ENCODE measurements at regions not wholly inside any gene's neighbourhood (a gene's known extent, or its start where the extent isn't known, plus 50 kb on each side); places are given as distances from the start of the nearest gene placed in this dataset.

- no peaks in the 10 kb centered on the region for H3K4me1 ChIP-seq (ENCODE audit: control insufficient read depth, insufficient read depth, low read length)
- no peak overlapping the region for H3K4me3 ChIP-seq (ENCODE audit: low read length)
- H3K27me3 ChIP-seq (ENCODE audit: control insufficient read depth, insufficient read depth, low read length): peaks cover 7% of the 10 kb centered on the region
- no peaks in the 10 kb centered on the region for H3K9me3 ChIP-seq (ENCODE audit: control insufficient read depth, low read length)
- H3K36me3 ChIP-seq (ENCODE audit: control insufficient read depth, insufficient read depth, low read length): no peaks in the 10 kb centered on the region
- no peak overlapping the region for H3K9ac ChIP-seq (ENCODE audit: low read length)
Observed at GRCh38 chr10:29962166-29962850, 97.1 kb downstream of the JCAD start.

GRCh38 chr10:29961351-29961750 lies 98.0 kb downstream of the JCAD start:
- H3K27me3 ChIP-seq (ENCODE audit: control insufficient read depth, insufficient read depth, low read length): peaks cover 7% of the 10 kb centered on the region
- H3K4me3 ChIP-seq (ENCODE audit: low read length): no peak overlapping the region
- H3K36me3 ChIP-seq (ENCODE audit: control insufficient read depth, insufficient read depth, low read length): no peaks in the 10 kb centered on the region
- H3K9me3 ChIP-seq (ENCODE audit: control insufficient read depth, low read length): no peaks in the 10 kb centered on the region
- H3K4me1 ChIP-seq (ENCODE audit: control insufficient read depth, insufficient read depth, low read length): no peaks in the 10 kb centered on the region
- H3K9ac ChIP-seq (ENCODE audit: low read length): no peak overlapping the region

- Histone ChIP-seq H3K9me3 (ENCODE audit: control insufficient read depth, low read length) (no peaks in the 10 kb centered on the region), H3K36me3 (ENCODE audit: control insufficient read depth, insufficient read depth, low read length) (no peaks in the 10 kb centered on the region), H3K4me3 (ENCODE audit: low read length) (no peak overlapping the region), H3K9ac (ENCODE audit: low read length) (no peak overlapping the region), H3K4me1 (ENCODE audit: control insufficient read depth, insufficient read depth, low read length) (no peaks in the 10 kb centered on the region), H3K27me3 (ENCODE audit: control insufficient read depth, insufficient read depth, low read length) (peaks cover 7% of the 10 kb centered on the region)
Observed at GRCh38 chr10:29960261-29960660, 99.1 kb downstream of the JCAD start.

- H3K9me3 ChIP-seq (ENCODE audit: control insufficient read depth, low read length): no peaks in the 10 kb centered on the region
- peaks cover 7% of the 10 kb centered on the region for H3K27me3 ChIP-seq (ENCODE audit: control insufficient read depth, insufficient read depth, low read length)
Observed at GRCh38 chr10:29959586-29959985, 99.8 kb downstream of the JCAD start.

GRCh38 chr10:29958440-29958839 lies 100.9 kb downstream of the JCAD start:
- H3K4me1 ChIP-seq (ENCODE audit: control insufficient read depth, insufficient read depth, low read length): no peaks in the 10 kb centered on the region
- no peak overlapping the region for H3K9ac ChIP-seq (ENCODE audit: low read length)
- peaks cover 7% of the 10 kb centered on the region for H3K27me3 ChIP-seq (ENCODE audit: control insufficient read depth, insufficient read depth, low read length)
- no peak overlapping the region for H3K4me3 ChIP-seq (ENCODE audit: low read length)
- H3K36me3 ChIP-seq (ENCODE audit: control insufficient read depth, insufficient read depth, low read length): no peaks in the 10 kb centered on the region
- H3K9me3 ChIP-seq (ENCODE audit: control insufficient read depth, low read length): no peaks in the 10 kb centered on the region

More at GRCh38 chr10:29959586-29959985, 99.8 kb downstream of the JCAD start:
- Histone ChIP-seq H3K9ac (ENCODE audit: low read length) (no peak overlapping the region), H3K4me3 (ENCODE audit: low read length) (no peak overlapping the region), H3K4me1 (ENCODE audit: control insufficient read depth, insufficient read depth, low read length) (no peaks in the 10 kb centered on the region), H3K36me3 (ENCODE audit: control insufficient read depth, insufficient read depth, low read length) (no peaks in the 10 kb centered on the region)

GRCh38 chr10:29957907-29958331 lies 101.5 kb downstream of the JCAD start:
- H3K4me3 ChIP-seq (ENCODE audit: low read length): no peak overlapping the region
- H3K9ac ChIP-seq (ENCODE audit: low read length): no peak overlapping the region
- no peaks in the 10 kb centered on the region for H3K36me3 ChIP-seq (ENCODE audit: control insufficient read depth, insufficient read depth, low read length)
- H3K27me3 ChIP-seq (ENCODE audit: control insufficient read depth, insufficient read depth, low read length): peaks cover 7% of the 10 kb centered on the region
- no peaks in the 10 kb centered on the region for H3K9me3 ChIP-seq (ENCODE audit: control insufficient read depth, low read length)
- no peaks in the 10 kb centered on the region for H3K4me1 ChIP-seq (ENCODE audit: control insufficient read depth, insufficient read depth, low read length)

GRCh38 chr10:29957236-29957635 lies 102.2 kb downstream of the JCAD start:
- Histone ChIP-seq H3K36me3 (ENCODE audit: control insufficient read depth, insufficient read depth, low read length) (no peaks in the 10 kb centered on the region), H3K27me3 (ENCODE audit: control insufficient read depth, insufficient read depth, low read length) (peaks cover 7% of the 10 kb centered on the region), H3K4me3 (ENCODE audit: low read length) (no peak overlapping the region), H3K9ac (ENCODE audit: low read length) (no peak overlapping the region), H3K9me3 (ENCODE audit: control insufficient read depth, low read length) (no peaks in the 10 kb centered on the region), H3K4me1 (ENCODE audit: control insufficient read depth, insufficient read depth, low read length) (no peaks in the 10 kb centered on the region)

- no peak overlapping the region for H3K9ac ChIP-seq (ENCODE audit: low read length)
- no peaks in the 10 kb centered on the region for H3K36me3 ChIP-seq (ENCODE audit: control insufficient read depth, insufficient read depth, low read length)
- no peaks in the 10 kb centered on the region for H3K4me1 ChIP-seq (ENCODE audit: control insufficient read depth, insufficient read depth, low read length)
- no peaks in the 10 kb centered on the region for H3K9me3 ChIP-seq (ENCODE audit: control insufficient read depth, low read length)
- H3K4me3 ChIP-seq (ENCODE audit: low read length): no peak overlapping the region
- H3K27me3 ChIP-seq (ENCODE audit: control insufficient read depth, insufficient read depth, low read length): peaks cover 7% of the 10 kb centered on the region
Observed at GRCh38 chr10:29956335-29956924, 103.0 kb downstream of the JCAD start.

GRCh38 chr10:29955329-29955935 lies 104.0 kb downstream of the JCAD start:
- H3K4me3 ChIP-seq (ENCODE audit: low read length): no peak overlapping the region
- H3K9ac ChIP-seq (ENCODE audit: low read length): no peak overlapping the region
- no peaks in the 10 kb centered on the region for H3K9me3 ChIP-seq (ENCODE audit: control insufficient read depth, low read length)
- H3K27me3 ChIP-seq (ENCODE audit: control insufficient read depth, insufficient read depth, low read length): peaks cover 3% of the 10 kb centered on the region
- no peaks in the 10 kb centered on the region for H3K36me3 ChIP-seq (ENCODE audit: control insufficient read depth, insufficient read depth, low read length)
- H3K4me1 ChIP-seq (ENCODE audit: control insufficient read depth, insufficient read depth, low read length): no peaks in the 10 kb centered on the region

GRCh38 chr10:29951441-29951931 lies 107.9 kb downstream of the JCAD start:
- Histone ChIP-seq H3K4me3 (ENCODE audit: low read length) (no peak overlapping the region), H3K9me3 (ENCODE audit: control insufficient read depth, low read length) (no peaks in the 10 kb centered on the region), H3K27me3 (ENCODE audit: control insufficient read depth, insufficient read depth, low read length) (no peaks in the 10 kb centered on the region), H3K4me1 (ENCODE audit: control insufficient read depth, insufficient read depth, low read length) (no peaks in the 10 kb centered on the region), H3K36me3 (ENCODE audit: control insufficient read depth, insufficient read depth, low read length) (no peaks in the 10 kb centered on the region), H3K9ac (ENCODE audit: low read length) (no peak overlapping the region)

GRCh38 chr10:29950391-29950790 lies 109.0 kb downstream of the JCAD start:
- H3K9me3 ChIP-seq (ENCODE audit: control insufficient read depth, low read length): no peaks in the 10 kb centered on the region
- H3K27me3 ChIP-seq (ENCODE audit: control insufficient read depth, insufficient read depth, low read length): no peaks in the 10 kb centered on the region
- H3K36me3 ChIP-seq (ENCODE audit: control insufficient read depth, insufficient read depth, low read length): no peaks in the 10 kb centered on the region
- no peak overlapping the region for H3K9ac ChIP-seq (ENCODE audit: low read length)
- H3K4me1 ChIP-seq (ENCODE audit: control insufficient read depth, insufficient read depth, low read length): no peaks in the 10 kb centered on the region
- H3K4me3 ChIP-seq (ENCODE audit: low read length): no peak overlapping the region

- Histone ChIP-seq H3K27me3 (ENCODE audit: control insufficient read depth, insufficient read depth, low read length) (no peaks in the 10 kb centered on the region), H3K9me3 (ENCODE audit: control insufficient read depth, low read length) (no peaks in the 10 kb centered on the region), H3K4me1 (ENCODE audit: control insufficient read depth, insufficient read depth, low read length) (no peaks in the 10 kb centered on the region), H3K36me3 (ENCODE audit: control insufficient read depth, insufficient read depth, low read length) (no peaks in the 10 kb centered on the region), H3K4me3 (ENCODE audit: low read length) (no peak overlapping the region), H3K9ac (ENCODE audit: low read length) (no peak overlapping the region)
Observed at GRCh38 chr10:29949411-29950011, 109.9 kb downstream of the JCAD start.
